GM03348 (cell line): ENCODE measurements at regions not wholly inside any gene's neighbourhood (a gene's known extent, or its start where the extent isn't known, plus 50 kb on each side); places are given as distances from the start of the nearest gene placed in this dataset.
A peak's percentile ranks its signal among the peaks of the same experiment; 100 is the strongest.
"Not testable (repeated sequence)": the region's sequence is repeated elsewhere in the genome, so short reads cannot be mapped to it uniquely, and the experiment has no call there.

Experiments used
- DNase-seq: peaks from one replicate; pipeline ENCODE4 v3.0.0; 2012; ENCODE audit warnings: low spot score

- DNase-seq, result not testable (repeated sequence)
These were observed 130.7 kb downstream of the UNC93B1 start for GRCh38 chr11:67873223-67873622.

DNA sequence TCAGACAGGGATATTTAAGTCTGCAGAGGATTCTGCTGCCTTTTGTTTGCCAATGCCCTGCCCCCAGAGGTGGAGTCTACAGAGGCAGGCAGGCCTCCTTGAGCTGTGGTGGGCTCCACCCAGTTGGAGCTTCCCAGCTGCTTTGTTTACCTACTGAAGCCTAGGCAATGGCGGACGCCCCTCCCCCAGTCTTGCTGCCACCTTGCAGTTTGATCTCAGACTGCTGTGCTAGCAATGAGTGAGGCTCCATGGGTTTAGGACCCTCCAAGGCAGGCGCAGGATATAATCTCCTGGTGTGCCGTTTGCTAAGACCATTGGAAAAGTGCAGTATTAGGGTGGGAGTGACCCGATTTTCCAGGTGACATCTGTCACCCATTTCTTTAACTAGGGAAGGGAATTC lies 132.7 kb downstream of the UNC93B1 start:
- DNase-seq, result not testable (repeated sequence)

DNA sequence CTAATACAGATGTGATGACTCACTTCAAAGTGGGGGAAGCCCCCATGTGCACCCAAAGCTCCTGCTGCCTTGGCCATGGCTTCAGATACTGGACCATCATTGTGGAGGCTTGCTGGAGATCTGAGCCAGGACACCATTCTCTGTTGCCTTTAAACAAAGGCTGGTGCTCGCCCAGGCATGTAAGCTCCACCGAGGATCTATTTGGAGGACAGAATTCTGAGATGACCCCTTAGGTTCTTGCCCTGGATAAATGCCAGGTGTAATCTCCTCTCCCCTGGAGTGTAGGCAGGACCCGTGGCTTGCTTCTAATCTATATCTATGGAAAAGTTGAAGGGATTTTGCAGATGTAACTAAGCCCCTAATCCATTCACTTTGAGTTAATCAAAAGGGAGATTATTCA lies 141.0 kb downstream of the UNC93B1 start:
- not testable (repeated sequence) for DNase-seq

DNA sequence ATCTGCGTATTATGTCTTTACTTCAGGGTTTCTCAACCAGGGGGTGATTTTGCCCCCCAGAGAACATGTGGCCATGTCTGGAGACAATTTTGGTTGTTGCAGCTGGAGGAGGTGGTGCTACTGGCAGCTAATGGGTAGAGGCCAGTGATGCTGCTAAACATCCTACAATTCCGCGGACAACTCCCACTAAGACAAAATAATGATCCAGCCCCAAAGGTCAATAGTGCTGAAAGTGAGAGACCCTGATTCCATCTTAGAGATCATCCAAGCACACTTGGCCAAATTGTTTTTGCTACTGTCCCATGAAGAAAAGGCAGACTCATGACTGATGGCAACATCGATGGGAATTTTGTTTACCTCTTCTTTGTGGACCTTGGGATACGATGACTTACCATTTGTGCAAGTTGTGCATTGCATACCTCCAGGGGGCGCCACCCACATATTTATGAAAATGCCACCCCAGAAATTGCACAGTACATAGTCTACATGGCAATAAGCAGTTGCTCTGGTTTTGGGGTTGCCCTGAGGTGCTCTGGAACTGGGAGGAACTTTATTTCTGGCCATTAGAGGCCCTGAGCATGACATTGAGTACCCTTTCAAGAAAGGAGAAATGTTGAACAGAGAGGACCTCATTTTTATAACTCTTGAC lies 144.3 kb downstream of the UNC93B1 start:
- DNase-seq, result peak; percentile 5

- not testable (repeated sequence) for DNase-seq
These were observed 153.2 kb downstream of the UNC93B1 start for GRCh38 chr11:67850747-67851146.

- not testable (repeated sequence) for DNase-seq
These were observed 154.1 kb downstream of the UNC93B1 start for GRCh38 chr11:67849766-67850165.

- not testable (repeated sequence) for DNase-seq
These were observed 155.7 kb downstream of the UNC93B1 start for GRCh38 chr11:67847896-67848875.

- not testable (repeated sequence) for DNase-seq
These were observed 157.6 kb downstream of the UNC93B1 start for GRCh38 chr11:67846303-67846702.

DNA sequence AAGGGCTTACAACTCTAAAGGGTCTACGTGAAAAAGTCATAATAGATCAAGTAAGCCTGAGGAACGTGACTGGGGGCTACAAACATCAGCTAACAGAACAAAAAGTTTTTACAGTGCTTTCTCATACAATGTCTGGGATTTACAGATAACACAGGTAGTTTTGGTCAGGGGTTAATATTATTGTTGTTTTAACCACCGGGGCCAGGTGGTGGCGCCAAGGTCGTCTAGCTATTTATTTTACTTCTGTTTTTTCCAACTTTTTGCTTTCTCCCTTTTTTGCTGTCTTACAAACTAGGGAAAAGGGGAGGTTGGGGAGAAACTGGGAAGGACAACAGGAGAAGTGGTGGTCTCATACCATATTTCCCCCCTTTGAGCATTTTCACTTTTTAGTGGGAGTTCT lies 158.6 kb downstream of the UNC93B1 start:
- DNase-seq, result not testable (repeated sequence)

DNA sequence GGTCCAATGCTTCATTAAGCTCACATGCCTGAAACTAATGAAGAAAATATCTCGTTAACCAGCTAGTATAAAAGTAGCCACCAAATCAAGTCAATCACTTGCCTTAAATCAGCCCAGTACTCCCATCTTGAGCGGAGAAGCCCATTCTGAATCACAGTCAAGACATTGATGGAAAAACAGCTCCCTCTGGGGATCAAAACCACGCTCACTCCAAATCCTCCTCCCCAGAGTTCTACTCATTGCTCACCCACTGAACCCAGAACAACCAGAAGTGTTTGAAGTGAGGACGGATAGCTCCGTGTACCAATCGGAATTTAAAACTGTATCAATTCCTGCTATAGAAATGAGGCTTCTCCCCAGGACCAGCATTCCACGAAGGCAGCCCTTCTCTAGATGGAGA lies 163.3 kb downstream of the UNC93B1 start:
- DNase-seq, result not testable (repeated sequence)

DNA sequence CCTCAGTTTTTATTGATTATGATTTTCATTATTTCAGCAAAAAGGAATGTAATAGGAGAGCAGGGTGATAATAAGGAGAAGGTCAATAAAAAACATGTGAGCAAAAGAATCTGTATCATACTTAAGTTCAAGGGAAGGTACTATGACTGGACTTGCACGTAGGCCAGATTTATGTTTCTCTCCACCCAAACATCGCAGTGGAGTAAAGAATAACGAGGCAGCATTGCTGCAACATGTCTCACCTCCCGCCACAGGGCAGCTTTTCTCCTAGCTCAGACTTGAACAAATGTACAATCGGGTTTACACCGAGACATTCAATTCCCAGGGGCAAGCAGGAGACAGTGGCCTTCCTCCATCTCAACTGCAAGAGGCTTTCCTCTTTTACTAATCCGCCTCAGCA lies 155.7 kb upstream of the ALDH3B2 start:
- DNase-seq, result not testable (repeated sequence)

- DNase-seq, result not testable (repeated sequence)
These were observed 152.5 kb upstream of the ALDH3B2 start for GRCh38 chr11:67826951-67827296.

DNA sequence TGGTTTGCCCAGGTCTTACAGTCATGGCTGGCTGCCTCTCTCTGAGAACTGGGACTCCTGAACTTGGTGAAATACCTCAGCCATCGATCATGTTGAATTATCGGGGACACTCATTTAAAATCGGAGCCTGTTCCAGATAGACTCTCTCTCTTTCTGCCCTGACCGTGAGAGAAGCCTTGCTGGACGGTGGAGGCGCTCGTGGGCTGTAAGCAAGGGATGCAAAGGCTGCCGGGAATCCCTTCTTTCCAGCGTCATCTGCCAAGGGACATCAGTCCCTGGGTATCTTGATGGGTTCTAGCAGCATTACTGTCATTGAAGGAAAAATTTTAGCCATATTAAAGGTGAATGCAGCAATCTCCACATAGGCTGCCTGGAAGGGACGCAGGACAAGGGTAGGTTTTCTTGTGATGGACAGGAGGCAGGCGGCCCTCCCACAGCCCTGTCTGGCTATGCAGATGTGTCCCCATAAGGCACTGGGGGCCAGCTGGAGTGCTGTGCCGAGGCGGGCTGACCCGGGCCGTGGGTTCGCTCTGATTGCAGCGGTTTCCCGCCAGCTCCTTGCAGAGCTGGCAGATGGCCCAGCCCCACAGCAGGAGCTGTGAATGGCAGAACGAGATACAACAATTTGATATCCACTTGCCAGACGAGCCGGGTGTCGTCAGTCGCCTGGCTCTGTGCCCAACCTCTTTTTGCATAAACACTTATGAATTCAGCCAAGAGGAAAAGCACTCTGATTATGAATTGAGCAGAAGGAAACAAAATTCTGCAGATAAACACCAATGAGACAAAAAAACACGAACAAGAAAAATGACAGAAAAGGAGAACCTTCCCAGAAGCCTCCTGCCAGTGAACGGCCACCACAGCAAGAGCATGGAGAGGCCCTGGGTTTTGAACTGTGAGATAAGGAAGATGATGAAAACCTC lies 151.9 kb upstream of the ALDH3B2 start:
- not testable (repeated sequence) for DNase-seq

- not testable (repeated sequence) for DNase-seq
These were observed 150.4 kb upstream of the ALDH3B2 start for GRCh38 chr11:67824861-67825260.

GRCh38 chr11:67820081-67820480 lies 145.7 kb upstream of the ALDH3B2 start:
- DNase-seq, result no peak

DNA sequence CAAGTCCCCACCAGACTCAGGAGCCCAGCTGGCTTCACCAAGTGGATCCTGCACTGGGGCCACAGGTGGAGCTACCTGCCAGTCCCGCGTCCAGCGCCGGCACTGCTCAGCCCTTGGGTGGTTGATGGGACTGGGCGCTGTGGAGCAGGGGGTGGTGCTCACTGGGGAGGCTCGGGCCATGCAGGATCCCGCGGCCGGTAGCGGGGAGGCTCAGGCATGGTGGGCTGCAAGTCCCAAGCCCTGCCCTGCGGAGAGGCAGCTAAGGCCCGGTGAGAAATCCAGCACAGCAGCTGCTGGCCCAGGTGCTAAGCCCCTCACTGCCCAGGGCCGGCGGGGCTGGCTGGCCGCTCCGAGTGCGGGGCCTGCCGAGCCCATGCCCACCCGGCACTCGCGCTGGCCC lies 143.1 kb upstream of the ALDH3B2 start:
- DNase-seq, result not testable (repeated sequence)

- not testable (repeated sequence) for DNase-seq
These were observed 134.9 kb upstream of the ALDH3B2 start for GRCh38 chr11:67809301-67809700.

DNA sequence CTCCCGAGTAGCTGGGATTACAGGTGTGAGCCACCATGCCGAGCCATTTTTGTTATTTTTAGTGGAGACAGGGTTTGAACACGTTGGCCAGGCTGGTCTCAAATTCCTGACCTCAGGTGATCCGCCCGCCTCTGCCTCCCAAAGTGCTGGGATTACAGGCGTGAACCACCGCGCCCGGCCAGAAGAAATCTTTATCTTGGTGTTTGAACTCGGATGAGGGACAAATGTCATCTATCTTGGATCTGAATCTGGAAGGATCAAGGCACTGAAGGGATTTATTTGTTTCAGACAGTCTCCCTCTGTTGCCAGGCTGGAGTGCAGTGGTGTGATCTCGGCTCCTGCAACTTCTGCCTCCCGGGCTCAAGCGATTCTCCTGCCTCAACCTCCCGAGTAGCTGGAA lies 133.5 kb upstream of the ALDH3B2 start:
- not testable (repeated sequence) for DNase-seq

DNA sequence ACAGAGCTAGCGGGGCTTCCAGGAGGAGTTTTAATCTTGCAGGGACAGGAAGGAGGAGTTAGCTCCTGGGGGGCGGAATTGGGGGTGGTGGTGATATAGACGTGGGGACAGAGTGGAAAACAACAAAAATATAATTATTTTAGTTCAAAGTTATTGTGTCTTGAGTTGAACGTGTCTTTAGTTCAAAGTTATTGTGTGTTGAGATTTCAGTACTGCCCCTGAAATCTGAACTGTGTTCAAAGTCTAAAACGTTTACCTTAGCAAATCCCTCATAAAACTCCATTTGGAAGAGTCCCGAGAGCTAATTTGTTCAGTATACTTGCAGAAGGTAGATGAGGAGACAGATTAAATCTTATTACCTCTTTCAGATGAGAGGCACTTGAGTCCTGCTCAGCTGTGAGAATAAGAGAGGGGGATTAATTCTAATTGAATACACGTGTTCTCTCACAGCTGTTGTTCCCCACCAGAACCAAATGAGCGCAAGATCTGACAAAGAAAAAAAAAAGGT lies 132.4 kb upstream of the ALDH3B2 start:
- DNase-seq, result not testable (repeated sequence)

- not testable (repeated sequence) for DNase-seq
These were observed 131.8 kb upstream of the ALDH3B2 start for GRCh38 chr11:67806183-67806582.

GRCh38 chr11:67805253-67806126 lies 131.1 kb upstream of the ALDH3B2 start:
- peak; percentile 98 for DNase-seq
